ENCODE measurements at regions not wholly inside any gene's neighbourhood (a gene's known extent, or its start where the extent isn't known, plus 50 kb on each side); places are given as distances from the start of the nearest gene placed in this dataset.

GRCh38 chrX:38985945-38986344, 184.7 kb downstream of the MID1IP1 start:
- H3K4me2 ChIP-seq (ENCODE audit: low read length): no peak overlapping the region
- H3K36me3 ChIP-seq (ENCODE audit: control insufficient read depth, low read length): no peaks in the 10 kb centered on the region
- no peaks in the 10 kb centered on the region for H3K27me3 ChIP-seq (ENCODE audit: control insufficient read depth, low read length)
- TF ChIP-seq EZH2phosphoT487 (IDR thresholded peaks at IDR 0.05; ENCODE audit: borderline replicate concordance, low read length) (no peak), CTCF (IDR thresholded peaks at IDR 0.05; ENCODE audit: low read depth, low read length, poor library complexity, severe bottlenecking) (no peak)
- no peaks in the 10 kb centered on the region for H3F3A ChIP-seq (ENCODE audit: control insufficient read depth, insufficient read depth)
- no peak overlapping the region for H3K4me3 ChIP-seq (ENCODE audit: low read length)
- no peak overlapping the region for H3K27ac ChIP-seq (ENCODE audit: low read depth, low read length)
- H3K9me3 ChIP-seq (ENCODE audit: control insufficient read depth, insufficient read depth, low read length): no peaks in the 10 kb centered on the region
- H4K20me1 ChIP-seq (ENCODE audit: control insufficient read depth, insufficient read depth, low read depth, low read length): no peaks in the 10 kb centered on the region
- H3K9me2 ChIP-seq (replicated peaks; ENCODE audit: control insufficient read depth, low read length): no peaks in the 10 kb centered on the region
- H3K79me2 ChIP-seq (ENCODE audit: control insufficient read depth, low read length): no peaks in the 10 kb centered on the region
- H3K4me1 ChIP-seq (ENCODE audit: control insufficient read depth, low read length): peaks cover 6% of the 10 kb centered on the region; the same call in 1 of the 2 replicates

GRCh38 chrX:38986586-38986985, 185.3 kb downstream of the MID1IP1 start:
- Histone ChIP-seq H3K27ac (ENCODE audit: low read depth, low read length) (no peak overlapping the region), H3K4me2 (ENCODE audit: low read length) (no peak overlapping the region)

GRCh38 chrX:38987198-38987651, 186.0 kb downstream of the MID1IP1 start:
- H3K36me3 ChIP-seq (ENCODE audit: control insufficient read depth, low read length): no peaks in the 10 kb centered on the region
- H4K20me1 ChIP-seq (ENCODE audit: control insufficient read depth, insufficient read depth, low read depth, low read length): no peaks in the 10 kb centered on the region
- H3K27ac ChIP-seq (ENCODE audit: low read depth, low read length): no peak overlapping the region
- no peaks in the 10 kb centered on the region for H3K9me3 ChIP-seq (ENCODE audit: control insufficient read depth, insufficient read depth, low read length)
- H3K27me3 ChIP-seq (ENCODE audit: control insufficient read depth, low read length): no peaks in the 10 kb centered on the region
- no peak overlapping the region for H3K4me2 ChIP-seq (ENCODE audit: low read length)
- peaks cover 6% of the 10 kb centered on the region; the same call in 1 of the 2 replicates for H3K4me1 ChIP-seq (ENCODE audit: control insufficient read depth, low read length)
- no peaks in the 10 kb centered on the region for H3K9me2 ChIP-seq (replicated peaks; ENCODE audit: control insufficient read depth, low read length)
- no peak overlapping the region for H3K4me3 ChIP-seq (ENCODE audit: low read length)
- TF ChIP-seq EZH2phosphoT487 (IDR thresholded peaks at IDR 0.05; ENCODE audit: borderline replicate concordance, low read length): no peak
- no peak for TF ChIP-seq CTCF (IDR thresholded peaks at IDR 0.05; ENCODE audit: low read depth, low read length, poor library complexity, severe bottlenecking)
- no peaks in the 10 kb centered on the region for H3K79me2 ChIP-seq (ENCODE audit: control insufficient read depth, low read length)
- H3F3A ChIP-seq (ENCODE audit: control insufficient read depth, insufficient read depth): no peaks in the 10 kb centered on the region

More at GRCh38 chrX:38986586-38986985, 185.3 kb downstream of the MID1IP1 start:
- Histone ChIP-seq H3K79me2 (ENCODE audit: control insufficient read depth, low read length) (no peaks in the 10 kb centered on the region), H3F3A (ENCODE audit: control insufficient read depth, insufficient read depth) (no peaks in the 10 kb centered on the region), H3K36me3 (ENCODE audit: control insufficient read depth, low read length) (no peaks in the 10 kb centered on the region), H3K4me1 (ENCODE audit: control insufficient read depth, low read length) (peaks cover 6% of the 10 kb centered on the region; the same call in 1 of the 2 replicates), H3K9me3 (ENCODE audit: control insufficient read depth, insufficient read depth, low read length) (no peaks in the 10 kb centered on the region), H3K4me3 (ENCODE audit: low read length) (no peak overlapping the region), H3K27me3 (ENCODE audit: control insufficient read depth, low read length) (no peaks in the 10 kb centered on the region), H4K20me1 (ENCODE audit: control insufficient read depth, insufficient read depth, low read depth, low read length) (no peaks in the 10 kb centered on the region), H3K9me2 (replicated peaks; ENCODE audit: control insufficient read depth, low read length) (no peaks in the 10 kb centered on the region)
- TF ChIP-seq EZH2phosphoT487 (IDR thresholded peaks at IDR 0.05; ENCODE audit: borderline replicate concordance, low read length) (no peak), CTCF (IDR thresholded peaks at IDR 0.05; ENCODE audit: low read depth, low read length, poor library complexity, severe bottlenecking) (no peak)

Measured in DOHH2 (cell line).